ENCODE measurements at regions not wholly inside any gene's neighbourhood (a gene's known extent, or its start where the extent isn't known, plus 50 kb on each side); places are given as distances from the start of the nearest gene placed in this dataset.

- TF ChIP-seq NFIC (IDR thresholded peaks at IDR 0.05) = no peak
- no peak for TF ChIP-seq YY1 (IDR thresholded peaks at IDR 0.05; ENCODE audit: low read depth)
- TF ChIP-seq TAF1 (IDR thresholded peaks at IDR 0.05; ENCODE audit: low read depth) = no peak
- no peak for TF ChIP-seq ZBTB7A (IDR thresholded peaks at IDR 0.05; ENCODE audit: low read depth)
- no peak for TF ChIP-seq REST (IDR thresholded peaks at IDR 0.05; ENCODE audit: low read depth)
- TF ChIP-seq EGR1 (IDR thresholded peaks at IDR 0.05) = no peak
- TF ChIP-seq CEBPB (IDR thresholded peaks at IDR 0.05) = no peak
- no peak for TF ChIP-seq RAD21 (IDR thresholded peaks at IDR 0.05; ENCODE audit: low read depth)
- TF ChIP-seq USF1 (IDR thresholded peaks at IDR 0.05) = no peak
- TF ChIP-seq MAX (IDR thresholded peaks at IDR 0.05) = no peak
- TF ChIP-seq CREB1 (IDR thresholded peaks at IDR 0.05; ENCODE audit: low read depth) = no peak
- TF ChIP-seq FOXM1 (IDR thresholded peaks at IDR 0.05; ENCODE audit: borderline replicate concordance, low read depth) = no peak
- TF ChIP-seq TEAD4 (IDR thresholded peaks at IDR 0.05) = no peak
Observed at GRCh38 chr13:61722119-61722518, 306.5 kb upstream of the PCDH20 start.

- TF ChIP-seq YY1 (IDR thresholded peaks at IDR 0.05; ENCODE audit: low read depth) (no peak), NFIC (IDR thresholded peaks at IDR 0.05) (no peak), CEBPB (IDR thresholded peaks at IDR 0.05) (no peak), REST (IDR thresholded peaks at IDR 0.05; ENCODE audit: low read depth) (no peak)
Observed at GRCh38 chr13:61712621-61713020, 297.0 kb upstream of the PCDH20 start.

GRCh38 chr13:61709258-61709657 is 293.6 kb upstream of the PCDH20 start:
- TF ChIP-seq EP300 (IDR thresholded peaks at IDR 0.05; ENCODE audit: borderline replicate concordance) (no peak), MAX (IDR thresholded peaks at IDR 0.05) (no peak), TCF12 (IDR thresholded peaks at IDR 0.05; ENCODE audit: low read depth) (no peak), FOXM1 (IDR thresholded peaks at IDR 0.05; ENCODE audit: borderline replicate concordance, low read depth) (no peak), RAD21 (IDR thresholded peaks at IDR 0.05; ENCODE audit: low read depth) (no peak), ZBTB7A (IDR thresholded peaks at IDR 0.05; ENCODE audit: low read depth) (no peak), TEAD4 (IDR thresholded peaks at IDR 0.05) (no peak), NFIC (IDR thresholded peaks at IDR 0.05) (no peak), CEBPB (IDR thresholded peaks at IDR 0.05) (no peak), EGR1 (IDR thresholded peaks at IDR 0.05) (no peak), CREB1 (IDR thresholded peaks at IDR 0.05; ENCODE audit: low read depth) (no peak), YY1 (IDR thresholded peaks at IDR 0.05; ENCODE audit: low read depth) (no peak), REST (IDR thresholded peaks at IDR 0.05; ENCODE audit: low read depth) (no peak), USF1 (IDR thresholded peaks at IDR 0.05) (no peak), TAF1 (IDR thresholded peaks at IDR 0.05; ENCODE audit: low read depth) (no peak)

- TF ChIP-seq CEBPB (IDR thresholded peaks at IDR 0.05) (no peak), TCF12 (IDR thresholded peaks at IDR 0.05; ENCODE audit: low read depth) (no peak), FOXM1 (IDR thresholded peaks at IDR 0.05; ENCODE audit: borderline replicate concordance, low read depth) (no peak), ZBTB7A (IDR thresholded peaks at IDR 0.05; ENCODE audit: low read depth) (no peak), RAD21 (IDR thresholded peaks at IDR 0.05; ENCODE audit: low read depth) (no peak), NFIC (IDR thresholded peaks at IDR 0.05) (no peak), YY1 (IDR thresholded peaks at IDR 0.05; ENCODE audit: low read depth) (no peak)
Observed at GRCh38 chr13:61706899-61707298, 291.2 kb upstream of the PCDH20 start.

- TF ChIP-seq NFIC (IDR thresholded peaks at IDR 0.05) (no peak), CEBPB (IDR thresholded peaks at IDR 0.05) (no peak), CREB1 (IDR thresholded peaks at IDR 0.05; ENCODE audit: low read depth) (no peak), EP300 (IDR thresholded peaks at IDR 0.05; ENCODE audit: borderline replicate concordance) (no peak), TCF12 (IDR thresholded peaks at IDR 0.05; ENCODE audit: low read depth) (no peak), USF1 (IDR thresholded peaks at IDR 0.05) (no peak), ZBTB7A (IDR thresholded peaks at IDR 0.05; ENCODE audit: low read depth) (no peak), RAD21 (IDR thresholded peaks at IDR 0.05; ENCODE audit: low read depth) (no peak), TAF1 (IDR thresholded peaks at IDR 0.05; ENCODE audit: low read depth) (no peak), REST (IDR thresholded peaks at IDR 0.05; ENCODE audit: low read depth) (no peak), EGR1 (IDR thresholded peaks at IDR 0.05) (no peak), MAX (IDR thresholded peaks at IDR 0.05) (no peak), YY1 (IDR thresholded peaks at IDR 0.05; ENCODE audit: low read depth) (no peak), TEAD4 (IDR thresholded peaks at IDR 0.05) (no peak), FOXM1 (IDR thresholded peaks at IDR 0.05; ENCODE audit: borderline replicate concordance, low read depth) (no peak)
Observed at GRCh38 chr13:61700620-61701019, 285.0 kb upstream of the PCDH20 start.
